HG03520 (cell line): ENCODE measurements at regions not wholly inside any gene's neighbourhood (a gene's known extent, or its start where the extent isn't known, plus 50 kb on each side); places are given as distances from the start of the nearest gene placed in this dataset.

Experiments used
- ATAC-seq: cut with Tn5 transposase; IDR thresholded peaks from one replicate; pipeline ENCODE4 v1.9.1; 2021; ENCODE audit warnings: mild to moderate bottlenecking, moderate library complexity; ENCODE audit not compliant: unreplicated experiment

GRCh38 chr6:102390541-102390940 is 997.0 kb downstream of the GRIK2 start:
- no peak for ATAC-seq

- ATAC-seq = no peak
These were observed 996.5 kb downstream of the GRIK2 start for GRCh38 chr6:102389994-102390393.

- no peak for ATAC-seq
These were observed 994.0 kb downstream of the GRIK2 start for GRCh38 chr6:102387326-102388033.

- ATAC-seq = no peak
These were observed 987.7 kb downstream of the GRIK2 start for GRCh38 chr6:102381203-102381602.

GRCh38 chr6:102356170-102356569 is 962.7 kb downstream of the GRIK2 start:
- ATAC-seq = no peak

- no peak for ATAC-seq
These were observed 962.1 kb downstream of the GRIK2 start for GRCh38 chr6:102355578-102355977.

- ATAC-seq = no peak
These were observed 959.0 kb downstream of the GRIK2 start for GRCh38 chr6:102352552-102352951.

- ATAC-seq = no peak
These were observed 951.3 kb downstream of the GRIK2 start for GRCh38 chr6:102344769-102345168.

GRCh38 chr6:102340311-102340710 is 946.8 kb downstream of the GRIK2 start:
- ATAC-seq = no peak

- ATAC-seq = no peak
These were observed 940.2 kb downstream of the GRIK2 start for GRCh38 chr6:102333736-102334135.

GRCh38 chr6:102327697-102328225 is 934.3 kb downstream of the GRIK2 start:
- ATAC-seq = no peak

GRCh38 chr6:102313699-102314098 is 920.2 kb downstream of the GRIK2 start:
- no peak for ATAC-seq

GRCh38 chr6:102309700-102310099 is 916.2 kb downstream of the GRIK2 start:
- no peak for ATAC-seq

- no peak for ATAC-seq
These were observed 906.8 kb downstream of the GRIK2 start for GRCh38 chr6:102300350-102300749.

- ATAC-seq = no peak
These were observed 904.5 kb downstream of the GRIK2 start for GRCh38 chr6:102298051-102298450.
